ENCODE measurements at regions not wholly inside any gene's neighbourhood (a gene's known extent, or its start where the extent isn't known, plus 50 kb on each side); places are given as distances from the start of the nearest gene placed in this dataset.

GRCh38 chr6:113649276-113649675, 207.9 kb upstream of the MARCKS start:
- no peaks in the 10 kb centered on the region for H3K27me3 ChIP-seq (ENCODE audit: low read length)
- DNase-seq = no peak
- H3K27ac ChIP-seq (ENCODE audit: low read length) = no peak overlapping the region
- no peaks in the 10 kb centered on the region for H4K20me1 ChIP-seq (ENCODE audit: insufficient read depth, low read depth, low read length)
- no peaks in the 10 kb centered on the region for H3K9me2 ChIP-seq (replicated peaks; ENCODE audit: insufficient read depth, low read length)
- no peaks in the 10 kb centered on the region for H3K36me3 ChIP-seq (ENCODE audit: insufficient read depth, low read length)
- H3K4me2 ChIP-seq (ENCODE audit: low read depth, low read length, poor library complexity, severe bottlenecking) = no peak overlapping the region
- H2AFZ ChIP-seq (ENCODE audit: low read length) = no peak overlapping the region
- no peaks in the 10 kb centered on the region for H3K79me2 ChIP-seq (ENCODE audit: low read length)
- H3K9me3 ChIP-seq (ENCODE audit: low read length) = no peaks in the 10 kb centered on the region
- H3K4me1 ChIP-seq (ENCODE audit: low read length) = no peaks in the 10 kb centered on the region
- no peak overlapping the region for H3K9ac ChIP-seq (ENCODE audit: low read length)
- no peak overlapping the region for H3K4me3 ChIP-seq (ENCODE audit: low read length)

- Histone ChIP-seq H4K20me1 (ENCODE audit: insufficient read depth, low read depth, low read length) (no peaks in the 10 kb centered on the region), H3K27me3 (ENCODE audit: low read length) (no peaks in the 10 kb centered on the region), H3K27ac (ENCODE audit: low read length) (no peak overlapping the region), H3K36me3 (ENCODE audit: insufficient read depth, low read length) (no peaks in the 10 kb centered on the region), H3K9me3 (ENCODE audit: low read length) (no peaks in the 10 kb centered on the region), H3K9ac (ENCODE audit: low read length) (no peak overlapping the region), H3K4me1 (ENCODE audit: low read length) (no peaks in the 10 kb centered on the region), H3K4me2 (ENCODE audit: low read depth, low read length, poor library complexity, severe bottlenecking) (no peak overlapping the region), H3K79me2 (ENCODE audit: low read length) (no peaks in the 10 kb centered on the region), H2AFZ (ENCODE audit: low read length) (no peak overlapping the region), H3K9me2 (replicated peaks; ENCODE audit: insufficient read depth, low read length) (no peaks in the 10 kb centered on the region), H3K4me3 (ENCODE audit: low read length) (no peak overlapping the region)
- DNase-seq = no peak
These were observed 207.1 kb upstream of the MARCKS start for GRCh38 chr6:113649880-113650609.

- H3K27ac ChIP-seq (ENCODE audit: low read length) = no peak overlapping the region
- no peaks in the 10 kb centered on the region for H3K9me3 ChIP-seq (ENCODE audit: low read length)
- H3K27me3 ChIP-seq (ENCODE audit: low read length) = no peaks in the 10 kb centered on the region
- no peak overlapping the region for H3K4me2 ChIP-seq (ENCODE audit: low read depth, low read length, poor library complexity, severe bottlenecking)
- H2AFZ ChIP-seq (ENCODE audit: low read length) = no peak overlapping the region
- H3K79me2 ChIP-seq (ENCODE audit: low read length) = no peaks in the 10 kb centered on the region
- no peaks in the 10 kb centered on the region for H3K4me1 ChIP-seq (ENCODE audit: low read length)
- no peaks in the 10 kb centered on the region for H3K36me3 ChIP-seq (ENCODE audit: insufficient read depth, low read length)
- no peak for DNase-seq
- H3K9me2 ChIP-seq (replicated peaks; ENCODE audit: insufficient read depth, low read length) = no peaks in the 10 kb centered on the region
- no peaks in the 10 kb centered on the region for H4K20me1 ChIP-seq (ENCODE audit: insufficient read depth, low read depth, low read length)
- H3K9ac ChIP-seq (ENCODE audit: low read length) = no peak overlapping the region
- no peak overlapping the region for H3K4me3 ChIP-seq (ENCODE audit: low read length)
These were observed 206.6 kb upstream of the MARCKS start for GRCh38 chr6:113650610-113650979.

GRCh38 chr6:113651120-113651519, 206.0 kb upstream of the MARCKS start:
- Histone ChIP-seq H3K27ac (ENCODE audit: low read length) (no peak overlapping the region), H3K4me3 (ENCODE audit: low read length) (no peak overlapping the region)

GRCh38 chr6:113651920-113652319, 205.2 kb upstream of the MARCKS start:
- DNase-seq = no peak
- Histone ChIP-seq H3K4me2 (ENCODE audit: low read depth, low read length, poor library complexity, severe bottlenecking) (no peak overlapping the region), H2AFZ (ENCODE audit: low read length) (no peak overlapping the region), H3K36me3 (ENCODE audit: insufficient read depth, low read length) (no peaks in the 10 kb centered on the region), H3K27me3 (ENCODE audit: low read length) (no peaks in the 10 kb centered on the region), H3K9me3 (ENCODE audit: low read length) (no peaks in the 10 kb centered on the region), H3K9ac (ENCODE audit: low read length) (no peak overlapping the region), H3K4me1 (ENCODE audit: low read length) (no peaks in the 10 kb centered on the region), H4K20me1 (ENCODE audit: insufficient read depth, low read depth, low read length) (no peaks in the 10 kb centered on the region), H3K27ac (ENCODE audit: low read length) (no peak overlapping the region), H3K9me2 (replicated peaks; ENCODE audit: insufficient read depth, low read length) (no peaks in the 10 kb centered on the region), H3K4me3 (ENCODE audit: low read length) (no peak overlapping the region), H3K79me2 (ENCODE audit: low read length) (no peaks in the 10 kb centered on the region)

More at GRCh38 chr6:113651120-113651519, 206.0 kb upstream of the MARCKS start:
- no peaks in the 10 kb centered on the region for H3K79me2 ChIP-seq (ENCODE audit: low read length)
- no peaks in the 10 kb centered on the region for H4K20me1 ChIP-seq (ENCODE audit: insufficient read depth, low read depth, low read length)
- H3K9me2 ChIP-seq (replicated peaks; ENCODE audit: insufficient read depth, low read length) = no peaks in the 10 kb centered on the region
- no peak overlapping the region for H2AFZ ChIP-seq (ENCODE audit: low read length)
- no peak overlapping the region for H3K9ac ChIP-seq (ENCODE audit: low read length)
- H3K4me2 ChIP-seq (ENCODE audit: low read depth, low read length, poor library complexity, severe bottlenecking) = no peak overlapping the region
- no peaks in the 10 kb centered on the region for H3K9me3 ChIP-seq (ENCODE audit: low read length)
- no peaks in the 10 kb centered on the region for H3K27me3 ChIP-seq (ENCODE audit: low read length)
- H3K36me3 ChIP-seq (ENCODE audit: insufficient read depth, low read length) = no peaks in the 10 kb centered on the region
- no peak for DNase-seq
- H3K4me1 ChIP-seq (ENCODE audit: low read length) = no peaks in the 10 kb centered on the region

- no peak overlapping the region for H3K27ac ChIP-seq (ENCODE audit: low read length)
- no peaks in the 10 kb centered on the region for H3K79me2 ChIP-seq (ENCODE audit: low read length)
- H3K4me3 ChIP-seq (ENCODE audit: low read length) = no peak overlapping the region
- no peaks in the 10 kb centered on the region for H3K4me1 ChIP-seq (ENCODE audit: low read length)
- no peak overlapping the region for H3K9ac ChIP-seq (ENCODE audit: low read length)
- no peaks in the 10 kb centered on the region for H3K27me3 ChIP-seq (ENCODE audit: low read length)
- no peak for DNase-seq
- no peaks in the 10 kb centered on the region for H4K20me1 ChIP-seq (ENCODE audit: insufficient read depth, low read depth, low read length)
- no peaks in the 10 kb centered on the region for H3K36me3 ChIP-seq (ENCODE audit: insufficient read depth, low read length)
- no peak overlapping the region for H3K4me2 ChIP-seq (ENCODE audit: low read depth, low read length, poor library complexity, severe bottlenecking)
- H3K9me2 ChIP-seq (replicated peaks; ENCODE audit: insufficient read depth, low read length) = no peaks in the 10 kb centered on the region
- H2AFZ ChIP-seq (ENCODE audit: low read length) = no peak overlapping the region
- H3K9me3 ChIP-seq (ENCODE audit: low read length) = no peaks in the 10 kb centered on the region
These were observed 203.9 kb upstream of the MARCKS start for GRCh38 chr6:113653275-113653674.

- Histone ChIP-seq H4K20me1 (ENCODE audit: insufficient read depth, low read depth, low read length) (no peaks in the 10 kb centered on the region), H2AFZ (ENCODE audit: low read length) (no peak overlapping the region), H3K36me3 (ENCODE audit: insufficient read depth, low read length) (no peaks in the 10 kb centered on the region), H3K27ac (ENCODE audit: low read length) (no peak overlapping the region), H3K79me2 (ENCODE audit: low read length) (no peaks in the 10 kb centered on the region), H3K9ac (ENCODE audit: low read length) (no peak overlapping the region), H3K4me1 (ENCODE audit: low read length) (no peaks in the 10 kb centered on the region), H3K9me3 (ENCODE audit: low read length) (no peaks in the 10 kb centered on the region), H3K27me3 (ENCODE audit: low read length) (no peaks in the 10 kb centered on the region), H3K4me3 (ENCODE audit: low read length) (no peak overlapping the region), H3K4me2 (ENCODE audit: low read depth, low read length, poor library complexity, severe bottlenecking) (no peak overlapping the region), H3K9me2 (replicated peaks; ENCODE audit: insufficient read depth, low read length) (no peaks in the 10 kb centered on the region)
- no peak for DNase-seq
These were observed 202.7 kb upstream of the MARCKS start for GRCh38 chr6:113654396-113654795.

- Histone ChIP-seq H3K27me3 (ENCODE audit: low read length) (no peaks in the 10 kb centered on the region), H3K27ac (ENCODE audit: low read length) (no peak overlapping the region), H3K9ac (ENCODE audit: low read length) (no peak overlapping the region), H3K9me2 (replicated peaks; ENCODE audit: insufficient read depth, low read length) (no peaks in the 10 kb centered on the region), H2AFZ (ENCODE audit: low read length) (no peak overlapping the region), H4K20me1 (ENCODE audit: insufficient read depth, low read depth, low read length) (no peaks in the 10 kb centered on the region), H3K9me3 (ENCODE audit: low read length) (no peaks in the 10 kb centered on the region), H3K79me2 (ENCODE audit: low read length) (no peaks in the 10 kb centered on the region), H3K4me2 (ENCODE audit: low read depth, low read length, poor library complexity, severe bottlenecking) (no peak overlapping the region), H3K4me3 (ENCODE audit: low read length) (no peak overlapping the region), H3K4me1 (ENCODE audit: low read length) (no peaks in the 10 kb centered on the region), H3K36me3 (ENCODE audit: insufficient read depth, low read length) (no peaks in the 10 kb centered on the region)
- no peak for DNase-seq
These were observed 201.4 kb upstream of the MARCKS start for GRCh38 chr6:113655761-113656160.

All from Karpas-422 (cell line).